GM06990 (cell line): ENCODE measurements at regions not wholly inside any gene's neighbourhood (a gene's known extent, or its start where the extent isn't known, plus 50 kb on each side); places are given as distances from the start of the nearest gene placed in this dataset.
"Not testable (repeated sequence)": the region's sequence is repeated elsewhere in the genome, so short reads cannot be mapped to it uniquely, and the experiment has no call there.

Experiments used
- DNase-seq: peaks from one replicate; pipeline ENCODE4 v3.0.0-alpha.2; 2011; ENCODE audit not compliant: insufficient read length; ENCODE audit errors: extremely low read depth
- H3K27me3 ChIP-seq: replicated peaks from 2 replicates; pipeline ENCODE4 v1.6.0; 2011; ENCODE audit warnings: low read length; ENCODE audit not compliant: control insufficient read depth, insufficient read depth
- H3K36me3 ChIP-seq: 2 replicates; pipeline ENCODE4 v1.5.1; 2011; ENCODE audit warnings: low read length; ENCODE audit not compliant: control insufficient read depth, insufficient read depth
- H3K4me3 ChIP-seq: replicated peaks from 2 replicates; pipeline ENCODE4 v1.5.1; 2011; ENCODE audit warnings: low read depth, mild to moderate bottlenecking, control low read depth, low read length
- CTCF ChIP-seq: IDR thresholded peaks from 2 replicates; pipeline ENCODE4 v1.5.1; 2011; ENCODE audit warnings: low read length, control low read depth, mild to moderate bottlenecking, inconsistent platforms; ENCODE audit not compliant: insufficient read depth, poor library complexity, severe bottlenecking

- H3K27me3 ChIP-seq, result no peaks in the 10 kb centered on the region
- TF ChIP-seq CTCF, result no peak
- DNase-seq, result no peak
- no peak overlapping the region for H3K4me3 ChIP-seq
- no peaks in the 10 kb centered on the region for H3K36me3 ChIP-seq
Measured at GRCh38 chr14:27727251-27727770, 1039.3 kb upstream of the FOXG1 start.

GRCh38 chr14:27730204-27730603 lies 1036.4 kb upstream of the FOXG1 start:
- no peaks in the 10 kb centered on the region for H3K36me3 ChIP-seq
- no peak for TF ChIP-seq CTCF
- no peak for DNase-seq

GRCh38 chr14:27739657-27740156 lies 1026.9 kb upstream of the FOXG1 start:
- no peak for DNase-seq
- no peak for TF ChIP-seq CTCF
- Histone ChIP-seq H3K27me3 (no peaks in the 10 kb centered on the region), H3K4me3 (no peak overlapping the region), H3K36me3 (no peaks in the 10 kb centered on the region)

More at GRCh38 chr14:27730204-27730603, 1036.4 kb upstream of the FOXG1 start:
- no peak overlapping the region for H3K4me3 ChIP-seq
- no peaks in the 10 kb centered on the region for H3K27me3 ChIP-seq

GRCh38 chr14:27750114-27750513 lies 1016.5 kb upstream of the FOXG1 start:
- no peak for DNase-seq
- H3K27me3 ChIP-seq, result no peaks in the 10 kb centered on the region
- TF ChIP-seq CTCF, result no peak
- no peaks in the 10 kb centered on the region for H3K36me3 ChIP-seq
- no peak overlapping the region for H3K4me3 ChIP-seq

- not testable (repeated sequence) for H3K4me3 ChIP-seq, H3K36me3 ChIP-seq, H3K27me3 ChIP-seq, DNase-seq
Measured at GRCh38 chr14:27757642-27758041, 1008.9 kb upstream of the FOXG1 start.

GRCh38 chr14:27760367-27760766 lies 1006.2 kb upstream of the FOXG1 start:
- H3K4me3 ChIP-seq, DNase-seq, H3K27me3 ChIP-seq, H3K36me3 ChIP-seq: not testable (repeated sequence)

- DNase-seq, H3K36me3 ChIP-seq, H3K27me3 ChIP-seq, H3K4me3 ChIP-seq: not testable (repeated sequence)
Measured at GRCh38 chr14:27799066-27800028, 967.2 kb upstream of the FOXG1 start.

GRCh38 chr14:27817746-27818430 lies 948.7 kb upstream of the FOXG1 start:
- DNase-seq, H3K36me3 ChIP-seq, H3K27me3 ChIP-seq, H3K4me3 ChIP-seq: not testable (repeated sequence)

GRCh38 chr14:27826149-27826548 lies 940.4 kb upstream of the FOXG1 start:
- H3K4me3 ChIP-seq, H3K27me3 ChIP-seq, H3K36me3 ChIP-seq, DNase-seq: not testable (repeated sequence)
